ENCODE measurements at regions not wholly inside any gene's neighbourhood (a gene's known extent, or its start where the extent isn't known, plus 50 kb on each side); places are given as distances from the start of the nearest gene placed in this dataset.
A peak's percentile ranks its signal among the peaks of the same experiment; 100 is the strongest.

- H3K36me3 ChIP-seq (ENCODE audit: low read depth) = 0 out of 2 replicates have a peak, but pooled peaks cover 3% of the 10 kb centered on the region
- no peak overlapping the region for H2AFZ ChIP-seq
- H3F3A ChIP-seq (ENCODE audit: insufficient read depth, low read depth) = peaks cover 14% of the 10 kb centered on the region
- H3K9me2 ChIP-seq (ENCODE audit: insufficient read depth) = no peaks in the 10 kb centered on the region
- no peak overlapping the region for H3K27ac ChIP-seq
- H3K4me2 ChIP-seq = no peak overlapping the region
- no peak for DNase-seq
- CTCF ChIA-PET = no interaction called here
- no peaks in the 10 kb centered on the region for H4K20me1 ChIP-seq (ENCODE audit: insufficient read depth)
- TF ChIP-seq EZH2 (IDR thresholded peaks at IDR 0.05; ENCODE audit: low read depth) (no peak), CTCF (conservative IDR thresholded peaks at IDR 0.05) (no peak)
- no peaks in the 10 kb centered on the region for H3K79me2 ChIP-seq (ENCODE audit: low read depth)
- no peaks in the 10 kb centered on the region for H3K27me3 ChIP-seq (ENCODE audit: insufficient read depth, low read depth)
- no peak overlapping the region for H3K4me3 ChIP-seq
- intact Hi-C loops (cut with micrococcal nuclease; ENCODE audit: unreplicated experiment) = loop anchor here (5.0 kb wide), 1 partner anchor 108 kb away; no protein-coding TSS in a partner anchor
- peaks cover 21% of the 10 kb centered on the region for H3K4me1 ChIP-seq (replicated peaks; ENCODE audit: insufficient read depth)
- no TSS peak for BruUV-seq (replicated peaks)
- POLR2A ChIA-PET (ENCODE audit: unreplicated experiment) = no interaction called here
- peaks cover 4% of the 10 kb centered on the region; the same call in 1 of the 2 replicates for H3K9me3 ChIP-seq (ENCODE audit: insufficient read depth, low read depth)
These were observed 197.7 kb upstream of the CNOT2 start for GRCh38 chr12:70045514-70045913.

- H3K27ac ChIP-seq = peak overlapping the region; percentile 83
- no peak for DNase-seq
- TF ChIP-seq EZH2 (IDR thresholded peaks at IDR 0.05; ENCODE audit: low read depth) = no peak
- no peak for TF ChIP-seq CTCF (conservative IDR thresholded peaks at IDR 0.05)
- H3K9me2 ChIP-seq (ENCODE audit: insufficient read depth) = no peaks in the 10 kb centered on the region
- H3F3A ChIP-seq (ENCODE audit: insufficient read depth, low read depth) = peaks cover 29% of the 10 kb centered on the region
- POLR2A ChIA-PET (ENCODE audit: unreplicated experiment) = no interaction called here
- no peaks in the 10 kb centered on the region for H3K79me2 ChIP-seq (ENCODE audit: low read depth)
- CTCF ChIA-PET = no interaction called here
- no TSS peak for BruUV-seq (replicated peaks)
- H3K36me3 ChIP-seq (ENCODE audit: low read depth) = 0 out of 2 replicates have a peak, but pooled peaks cover 3% of the 10 kb centered on the region
- peaks cover 43% of the 10 kb centered on the region for H3K4me1 ChIP-seq (replicated peaks; ENCODE audit: insufficient read depth)
- intact Hi-C loops (cut with micrococcal nuclease; ENCODE audit: unreplicated experiment) = loop anchor here (1.0 to 5.0 kb wide), 2 partner anchors 61 to 111 kb away; no protein-coding TSS in a partner anchor
- no peak overlapping the region for H3K4me3 ChIP-seq
- no peaks in the 10 kb centered on the region for H4K20me1 ChIP-seq (ENCODE audit: insufficient read depth)
- no peak overlapping the region for H2AFZ ChIP-seq
- peaks cover 4% of the 10 kb centered on the region; the same call in 1 of the 2 replicates for H3K9me3 ChIP-seq (ENCODE audit: insufficient read depth, low read depth)
- H3K4me2 ChIP-seq = peak overlapping the region; percentile 68
- H3K27me3 ChIP-seq (ENCODE audit: insufficient read depth, low read depth) = no peaks in the 10 kb centered on the region
These were observed 194.5 kb upstream of the CNOT2 start for GRCh38 chr12:70048521-70049250.

- Histone ChIP-seq H3K4me3 (peak overlapping the region; percentile 15; the same call in 1 of the 2 replicates), H3K4me1 (replicated peaks; ENCODE audit: insufficient read depth) (peaks cover 47% of the 10 kb centered on the region), H3K27me3 (ENCODE audit: insufficient read depth, low read depth) (no peaks in the 10 kb centered on the region), H3K9me3 (ENCODE audit: insufficient read depth, low read depth) (peaks cover 4% of the 10 kb centered on the region; the same call in 1 of the 2 replicates), H3F3A (ENCODE audit: insufficient read depth, low read depth) (peaks cover 29% of the 10 kb centered on the region), H3K79me2 (ENCODE audit: low read depth) (no peaks in the 10 kb centered on the region), H2AFZ (no peak overlapping the region), H4K20me1 (ENCODE audit: insufficient read depth) (no peaks in the 10 kb centered on the region), H3K27ac (peak overlapping the region; percentile 83), H3K9me2 (ENCODE audit: insufficient read depth) (no peaks in the 10 kb centered on the region), H3K4me2 (peak overlapping the region; percentile 68), H3K36me3 (ENCODE audit: low read depth) (0 out of 2 replicates have a peak, but pooled peaks cover 3% of the 10 kb centered on the region)
- TF ChIP-seq CTCF (conservative IDR thresholded peaks at IDR 0.05) (no peak), EZH2 (IDR thresholded peaks at IDR 0.05; ENCODE audit: low read depth) (no peak)
- ChIA-PET POLR2A (ENCODE audit: unreplicated experiment) (interaction anchor here (0.6 kb wide), 1 partner anchor 31 kb away, joined by 4 read pairs; no protein-coding TSS in a partner anchor), CTCF (no interaction called here)
- intact Hi-C loops (cut with micrococcal nuclease; ENCODE audit: unreplicated experiment) = loop anchor here (1.0 to 5.0 kb wide), 3 partner anchors 62 to 147 kb away; no protein-coding TSS in a partner anchor
- peak; percentile 49 to 88 for DNase-seq
- BruUV-seq (replicated peaks) = TSS peak; percentile 59
These were observed 193.5 kb upstream of the CNOT2 start for GRCh38 chr12:70049596-70050360.

Measured in PC-9 (cell line).